ENCODE measurements at regions not wholly inside any gene's neighbourhood (a gene's known extent, or its start where the extent isn't known, plus 50 kb on each side); places are given as distances from the start of the nearest gene placed in this dataset.

- H3K27me3 ChIP-seq (ENCODE audit: control insufficient read depth, insufficient read depth, low read length): peaks cover 2% of the 10 kb centered on the region
- no peaks in the 10 kb centered on the region for H3K36me3 ChIP-seq (ENCODE audit: control insufficient read depth, insufficient read depth, low read length)
- TF ChIP-seq, protein P1, sequence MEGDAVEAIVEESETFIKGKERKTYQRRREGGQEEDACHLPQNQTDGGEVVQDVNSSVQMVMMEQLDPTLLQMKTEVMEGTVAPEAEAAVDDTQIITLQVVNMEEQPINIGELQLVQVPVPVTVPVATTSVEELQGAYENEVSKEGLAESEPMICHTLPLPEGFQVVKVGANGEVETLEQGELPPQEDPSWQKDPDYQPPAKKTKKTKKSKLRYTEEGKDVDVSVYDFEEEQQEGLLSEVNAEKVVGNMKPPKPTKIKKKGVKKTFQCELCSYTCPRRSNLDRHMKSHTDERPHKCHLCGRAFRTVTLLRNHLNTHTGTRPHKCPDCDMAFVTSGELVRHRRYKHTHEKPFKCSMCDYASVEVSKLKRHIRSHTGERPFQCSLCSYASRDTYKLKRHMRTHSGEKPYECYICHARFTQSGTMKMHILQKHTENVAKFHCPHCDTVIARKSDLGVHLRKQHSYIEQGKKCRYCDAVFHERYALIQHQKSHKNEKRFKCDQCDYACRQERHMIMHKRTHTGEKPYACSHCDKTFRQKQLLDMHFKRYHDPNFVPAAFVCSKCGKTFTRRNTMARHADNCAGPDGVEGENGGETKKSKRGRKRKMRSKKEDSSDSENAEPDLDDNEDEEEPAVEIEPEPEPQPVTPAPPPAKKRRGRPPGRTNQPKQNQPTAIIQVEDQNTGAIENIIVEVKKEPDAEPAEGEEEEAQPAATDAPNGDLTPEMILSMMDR (IDR thresholded peaks at IDR 0.05; ENCODE audit: insufficient read depth, low read length, severe bottlenecking): no peak
- no peak overlapping the region for H3K4me3 ChIP-seq (ENCODE audit: low read depth, low read length)
- DNase-seq (ENCODE audit: low read depth) (no peak), FAIRE-seq (no peak)
These were observed 258.3 kb downstream of the CGGBP1 start for GRCh38 chr3:87800516-87800915.

- no peak for FAIRE-seq
- Histone ChIP-seq H3K36me3 (ENCODE audit: control insufficient read depth, insufficient read depth, low read length) (no peaks in the 10 kb centered on the region), H3K27me3 (ENCODE audit: control insufficient read depth, insufficient read depth, low read length) (peaks cover 7% of the 10 kb centered on the region), H3K4me3 (ENCODE audit: low read depth, low read length) (no peak overlapping the region)
- TF ChIP-seq, protein P1 (IDR thresholded peaks at IDR 0.05; ENCODE audit: insufficient read depth, low read length, severe bottlenecking): no peak
- DNase-seq (ENCODE audit: low read depth): peak; percentile 47
These were observed 260.2 kb downstream of the CGGBP1 start for GRCh38 chr3:87798567-87798947.

DNA sequence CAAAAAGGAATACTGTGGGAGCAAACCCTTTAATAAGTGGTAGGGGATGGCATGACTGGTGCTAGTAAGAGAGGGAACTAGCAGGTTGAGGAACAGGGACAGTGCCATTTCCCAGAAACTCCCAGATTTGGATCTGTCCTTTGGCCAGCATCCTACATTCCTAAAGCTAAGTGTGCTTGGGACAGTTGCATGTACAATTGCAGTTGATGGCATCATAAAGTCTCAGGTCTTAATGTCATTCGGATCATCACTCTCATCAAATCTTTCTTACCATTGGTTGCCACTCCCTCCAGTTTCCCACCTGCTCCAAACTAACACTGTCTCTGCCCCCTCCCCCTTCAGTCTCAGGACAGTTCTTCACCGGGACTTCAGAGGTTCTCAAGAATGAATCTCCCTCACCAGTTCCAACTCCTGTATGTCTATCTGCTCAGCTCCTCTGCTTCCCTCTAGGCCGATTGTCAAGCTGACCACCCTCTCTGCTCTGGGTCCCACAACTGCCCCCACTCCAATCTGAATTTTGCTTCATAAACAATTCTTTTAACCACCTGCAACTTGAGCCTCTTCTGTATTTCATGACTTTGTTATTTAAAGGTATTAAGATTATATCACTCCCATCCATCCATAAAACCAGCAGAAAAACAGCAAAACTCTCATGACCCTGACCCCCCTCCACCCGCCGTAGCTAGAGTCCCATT lies 260.8 kb downstream of the CGGBP1 start:
- FAIRE-seq (no peak), DNase-seq (ENCODE audit: low read depth) (no peak)
- Histone ChIP-seq H3K27me3 (ENCODE audit: control insufficient read depth, insufficient read depth, low read length) (peaks cover 12% of the 10 kb centered on the region), H3K4me3 (ENCODE audit: low read depth, low read length) (no peak overlapping the region), H3K36me3 (ENCODE audit: control insufficient read depth, insufficient read depth, low read length) (no peaks in the 10 kb centered on the region)
- TF ChIP-seq, protein P1 (IDR thresholded peaks at IDR 0.05; ENCODE audit: insufficient read depth, low read length, severe bottlenecking): no peak

DNA sequence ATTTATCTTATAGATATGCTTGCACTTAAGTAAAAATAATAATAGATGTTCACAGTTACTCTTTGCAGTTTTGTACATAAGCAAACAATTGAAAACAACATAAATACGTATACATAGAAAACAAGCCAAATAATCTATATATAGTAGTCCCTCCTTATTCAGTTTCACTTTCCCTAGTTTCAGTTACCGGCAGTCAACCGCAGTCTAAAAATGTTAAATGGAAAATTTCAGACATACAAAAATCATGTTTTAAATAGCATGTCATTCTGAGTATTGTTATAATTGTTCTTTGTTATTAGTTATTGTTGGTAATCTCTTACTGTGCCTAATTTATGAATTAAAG lies 262.0 kb downstream of the CGGBP1 start:
- peaks cover 22% of the 10 kb centered on the region for H3K27me3 ChIP-seq (ENCODE audit: control insufficient read depth, insufficient read depth, low read length)
- FAIRE-seq (no peak), DNase-seq (ENCODE audit: low read depth) (no peak)
- H3K4me3 ChIP-seq (ENCODE audit: low read depth, low read length): no peak overlapping the region
- H3K36me3 ChIP-seq (ENCODE audit: control insufficient read depth, insufficient read depth, low read length): no peaks in the 10 kb centered on the region
- TF ChIP-seq, protein P1 (IDR thresholded peaks at IDR 0.05; ENCODE audit: insufficient read depth, low read length, severe bottlenecking): no peak

DNA sequence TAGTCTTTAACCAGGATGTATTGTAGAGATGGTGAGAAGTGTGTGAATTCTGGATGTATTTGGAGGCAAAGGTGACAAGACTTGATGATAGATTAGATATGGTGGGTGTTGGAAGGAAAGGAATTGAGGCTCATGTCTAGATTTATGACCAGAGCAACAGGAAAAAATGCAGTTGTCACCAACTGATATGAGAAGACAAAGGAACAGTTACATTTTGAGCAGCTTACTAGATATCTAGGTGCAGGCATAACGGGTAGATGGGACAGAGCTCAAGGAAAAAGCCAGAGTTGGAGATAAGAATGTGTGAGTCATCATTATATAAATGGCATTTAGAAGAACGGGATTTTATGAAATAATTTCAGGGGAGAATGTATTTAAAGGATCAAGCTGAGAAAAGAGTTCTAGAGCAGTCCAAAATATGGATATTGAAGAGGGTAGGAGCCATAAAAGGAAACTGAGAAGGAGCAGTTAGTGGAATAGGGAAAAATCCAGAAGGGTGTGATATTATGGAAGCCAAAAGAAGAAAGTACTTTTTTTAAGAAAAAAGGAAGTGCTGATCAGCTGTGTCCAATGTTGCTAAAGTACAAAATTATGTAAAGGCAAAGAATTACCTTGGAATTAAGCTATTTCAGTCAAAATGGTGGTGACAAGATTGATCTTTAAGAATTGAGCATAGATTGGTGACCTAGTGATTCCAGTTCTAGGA lies 262.5 kb downstream of the CGGBP1 start:
- Histone ChIP-seq H3K27me3 (ENCODE audit: control insufficient read depth, insufficient read depth, low read length) (peaks cover 24% of the 10 kb centered on the region), H3K36me3 (ENCODE audit: control insufficient read depth, insufficient read depth, low read length) (no peaks in the 10 kb centered on the region), H3K4me3 (ENCODE audit: low read depth, low read length) (no peak overlapping the region)
- TF ChIP-seq, protein P1 (IDR thresholded peaks at IDR 0.05; ENCODE audit: insufficient read depth, low read length, severe bottlenecking): no peak
- DNase-seq (ENCODE audit: low read depth) (no peak), FAIRE-seq (no peak)

All from bronchial epithelial cell (primary cell).